Psoas muscle (tissue), 7 donors: ENCODE measurements at regions not wholly inside any gene's neighbourhood (a gene's known extent, or its start where the extent isn't known, plus 50 kb on each side); places are given as distances from the start of the nearest gene placed in this dataset.

ENCODE experiments used
- ATAC-seq, 4 donors: fragments of 200-7000 bp; cut with Tn5 transposase; one replicate each; pipeline ENCODE4 v1.9.1; 2020; ENCODE audit warnings: moderate library complexity in 3 of 4, mild to moderate bottlenecking in 2 of 4
- DNase-seq, 2 donors: peaks; one replicate each; pipeline ENCODE4 v3.0.0-alpha.2; 2020
- H3K27ac ChIP-seq: fragments of 200-600 bp; one replicate; pipeline ENCODE4 v1.8.0; 2022
- H3K27me3 ChIP-seq, 3 donors: fragments of 200-600 bp in 1 of 3; one replicate each; pipeline versions ENCODE4 v1.6.1 to v1.8.0; 2013 to 2022; ENCODE audit warnings: low read length in 2 of 3, mild to moderate bottlenecking in 2 of 3, moderate library complexity in 1 of 3; ENCODE audit not compliant: insufficient read depth in 3 of 3
- H3K36me3 ChIP-seq, 2 donors: fragments of 200-600 bp in 1 of 2; one replicate each; pipeline versions ENCODE4 v1.6.1 to v1.8.0; 2013 to 2022; ENCODE audit warnings: low read depth in 1 of 2, mild to moderate bottlenecking in 1 of 2, moderate library complexity in 1 of 2; ENCODE audit not compliant: insufficient read depth in 1 of 2
- H3K4me1 ChIP-seq: fragments of 200-600 bp; one replicate; pipeline ENCODE4 v1.8.0; 2022
- H3K4me3 ChIP-seq: fragments of 200-600 bp; one replicate; pipeline ENCODE4 v1.8.0; 2022; ENCODE audit warnings: mild to moderate bottlenecking
- H3K9me3 ChIP-seq: fragments of 200-600 bp; one replicate; pipeline ENCODE4 v1.8.0; 2022
- CTCF ChIP-seq: fragments of 200-600 bp; IDR thresholded peaks from one replicate; pipeline ENCODE4 v1.8.0; 2022; ENCODE audit warnings: antibody characterized with exemption
- WGBS, 3 donors: extraction: QIAGEN DNeasy Blood & Tissue Kit; methylation state at CpG; one replicate each; pipeline versions ENCODE4 v1.1.6 to v1.1.7; 2013; 5-methylcytosine and 5-hydroxymethylcytosine counted together
- intact Hi-C, 2 donors: fragments of 100-400 bp; cut with DNase I; formaldehyde crosslinking; loops; one replicate each; pipeline versions ENCODE4 v1.11.0 to v1.14.2; 2022
- donor health status: healthy with polysubstance abuse.
- donor health status: DM: no; HTN: no; CAD: no; lungs with moderate emphysema.
- donor health status: Bipolar disorder and iron deficiency.
- donor health status: healthy.
- donor health status: DM: yes; HTN: yes; CAD: no.
- donor health status: DM: no; HTN: no; CAD: no.
- donor health status: DM: yes; HTN: yes; CAD: no.

GRCh38 chr13:26867451-26868091 is 107.0 kb upstream of the GPR12 start:
- intact Hi-C loops: no loop called here
- Histone ChIP-seq H3K36me3 (no peaks in the 10 kb centered on the region), H3K4me3 (no peak overlapping the region), H3K27me3 (peaks cover 0 to 8% (median 2%) of the 10 kb centered on the region in 3 donors), H3K27ac (no peak overlapping the region), H3K9me3 (no peaks in the 10 kb centered on the region), H3K4me1 (no peaks in the 10 kb centered on the region)
- ATAC-seq: no peak
- no peak for DNase-seq
- no peak for TF ChIP-seq CTCF
- 10 to 15% (median 12%) methylated on average over 5 of the region's 5 CpGs for WGBS, 3 donors

- 59 to 67% (median 62%) methylated on average over 5 of the region's 5 CpGs for WGBS, 3 donors
- Histone ChIP-seq H3K27ac (no peak overlapping the region), H3K4me3 (no peak overlapping the region), H3K36me3 (no peaks in the 10 kb centered on the region), H3K4me1 (no peaks in the 10 kb centered on the region), H3K9me3 (no peaks in the 10 kb centered on the region), H3K27me3 (peaks cover 0 to 11% (median 2%) of the 10 kb centered on the region in 3 donors)
- intact Hi-C loops: no loop called here
- DNase-seq: no peak
- TF ChIP-seq CTCF: no peak
- no peak for ATAC-seq
These were observed 104.0 kb upstream of the GPR12 start for GRCh38 chr13:26864576-26864975.

- peaks cover 0 to 6% (median 2%) of the 10 kb centered on the region in 3 donors for H3K27me3 ChIP-seq
- no peaks in the 10 kb centered on the region for H3K4me1 ChIP-seq
- no peaks in the 10 kb centered on the region for H3K9me3 ChIP-seq
- H3K4me3 ChIP-seq: no peak overlapping the region
- intact Hi-C loops: no loop called here
- WGBS, 3 donors: 34 to 51% (median 41%) methylated on average over 2 of the region's 2 CpGs
- H3K27ac ChIP-seq: no peak overlapping the region
- TF ChIP-seq CTCF: no peak
- no peak for DNase-seq
- H3K36me3 ChIP-seq: no peaks in the 10 kb centered on the region
- no peak for ATAC-seq
These were observed 101.4 kb upstream of the GPR12 start for GRCh38 chr13:26861941-26862340.

GRCh38 chr13:26855921-26856320 is 95.3 kb upstream of the GPR12 start:
- H3K4me1 ChIP-seq: no peaks in the 10 kb centered on the region
- DNase-seq (no peak), ATAC-seq (no peak)
- intact Hi-C loops: no loop called here
- no peaks in the 10 kb centered on the region for H3K9me3 ChIP-seq
- H3K27ac ChIP-seq: no peak overlapping the region
- no peaks in the 10 kb centered on the region for H3K27me3 ChIP-seq
- no peaks in the 10 kb centered on the region for H3K36me3 ChIP-seq
- TF ChIP-seq CTCF: no peak
- H3K4me3 ChIP-seq: no peak overlapping the region
- 35 to 44% (median 40%) methylated on average over 5 of the region's 5 CpGs for WGBS, 3 donors

- DNase-seq: no peak
- TF ChIP-seq CTCF: no peak
- Histone ChIP-seq H3K4me3 (no peak overlapping the region), H3K4me1 (no peaks in the 10 kb centered on the region), H3K36me3 (no peaks in the 10 kb centered on the region), H3K27me3 (no peaks in the 10 kb centered on the region), H3K9me3 (no peaks in the 10 kb centered on the region), H3K27ac (no peak overlapping the region)
- no peak for ATAC-seq
- intact Hi-C loops: no loop called here
- 38 to 57% (median 53%) methylated on average over 3 of the region's 3 CpGs for WGBS, 3 donors
These were observed 94.5 kb upstream of the GPR12 start for GRCh38 chr13:26855071-26855470.
